Adrenal gland (tissue), 5 donors: ENCODE measurements at regions not wholly inside any gene's neighbourhood (a gene's known extent, or its start where the extent isn't known, plus 50 kb on each side); places are given as distances from the start of the nearest gene placed in this dataset.

Experiments
- CTCF ChIP-seq, 6 experiments: fragments of 450-650 bp in 4 of 6; fragments of 200-600 bp in 2 of 6; sonication (generic) in 1 of 6; IDR thresholded peaks; 1 replicate in 5 of 6; 2 replicates in 1 of 6; pipeline versions ENCODE4 v1.5.1 to v1.8.0; 2016 to 2021; ENCODE audit warnings: antibody characterized with exemption in 6 of 6, mild to moderate bottlenecking in 2 of 6, moderate library complexity in 1 of 6
- POLR2A ChIP-seq, 2 donors: fragments of 450-650 bp; IDR thresholded peaks; one replicate each; pipeline ENCODE4 v1.6.1; 2017; ENCODE audit warnings: antibody characterized with exemption in 2 of 2, mild to moderate bottlenecking in 2 of 2, moderate library complexity in 1 of 2
- donor health status: DM: no; HTN: no; CAD: no.

GRCh38 chr21:21907271-21907670, 909.1 kb downstream of the NCAM2 start:
- TF ChIP-seq CTCF (IDR thresholded peaks at IDR 0.05) (no peak), POLR2A (IDR thresholded peaks at IDR 0.05) (no peak)
